HG03439 (cell line): ENCODE measurements at regions not wholly inside any gene's neighbourhood (a gene's known extent, or its start where the extent isn't known, plus 50 kb on each side); places are given as distances from the start of the nearest gene placed in this dataset.
"Not testable (repeated sequence)": the region's sequence is repeated elsewhere in the genome, so short reads cannot be mapped to it uniquely, and the experiment has no call there.

Experiments
- ATAC-seq: cut with Tn5 transposase; IDR thresholded peaks from one replicate; pipeline ENCODE4 v1.9.1; 2021; ENCODE audit warnings: mild to moderate bottlenecking, moderate library complexity; ENCODE audit not compliant: unreplicated experiment

GRCh38 chr18:29930231-29930630 lies 1112.3 kb downstream of the DSC3 start:
- ATAC-seq = no peak

GRCh38 chr18:29928081-29928480 lies 1114.5 kb downstream of the DSC3 start:
- ATAC-seq = no peak

DNA sequence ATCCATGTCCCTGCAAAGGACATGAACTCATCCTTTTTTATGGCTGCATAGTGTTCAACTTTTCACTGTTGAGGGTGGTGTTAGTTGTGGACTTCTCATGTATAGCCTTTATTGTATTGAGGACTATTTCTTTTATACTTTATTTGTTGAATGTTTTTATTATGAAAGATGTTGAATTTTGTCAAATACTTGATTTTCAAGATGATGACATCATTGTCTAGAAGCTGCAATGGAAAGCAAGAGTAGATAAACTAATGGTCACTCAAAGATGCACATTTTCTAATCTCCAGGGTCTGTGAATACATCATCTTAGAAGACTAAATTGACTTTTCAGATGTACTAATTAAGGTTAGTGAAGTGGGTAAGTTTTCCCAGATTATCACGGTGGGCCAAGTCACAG lies 1117.0 kb downstream of the DSC3 start:
- no peak for ATAC-seq

- ATAC-seq = no peak
Measured at GRCh38 chr18:29912351-29912750, 1130.2 kb downstream of the DSC3 start.

DNA sequence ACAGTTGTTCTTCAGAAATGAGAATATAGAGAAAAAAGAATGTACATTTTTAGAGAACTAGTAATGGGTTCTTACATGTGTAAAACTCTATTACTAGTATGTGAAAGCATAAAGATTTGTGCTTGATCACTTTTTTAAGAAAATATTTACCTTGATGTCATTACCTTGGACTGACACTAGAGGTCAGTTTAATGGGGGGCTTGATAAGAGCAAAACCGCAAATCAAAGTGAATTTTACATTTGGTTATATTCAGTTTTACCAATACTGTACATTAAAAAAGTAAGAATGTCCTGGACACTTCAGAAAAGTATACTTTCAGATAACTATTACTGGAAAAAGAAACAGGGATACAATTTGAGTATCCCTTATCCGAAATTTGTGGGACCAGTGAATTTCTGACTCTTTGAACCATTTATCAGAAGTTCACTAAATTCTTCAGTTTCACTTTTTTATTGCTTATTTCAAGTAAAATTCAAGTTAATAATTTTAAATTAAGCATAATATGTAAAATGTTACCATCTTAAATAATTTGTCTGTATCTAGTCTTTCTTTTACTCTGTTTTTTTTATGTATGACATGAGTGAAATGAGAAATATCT lies 1149.5 kb downstream of the DSC3 start:
- no peak for ATAC-seq

DNA sequence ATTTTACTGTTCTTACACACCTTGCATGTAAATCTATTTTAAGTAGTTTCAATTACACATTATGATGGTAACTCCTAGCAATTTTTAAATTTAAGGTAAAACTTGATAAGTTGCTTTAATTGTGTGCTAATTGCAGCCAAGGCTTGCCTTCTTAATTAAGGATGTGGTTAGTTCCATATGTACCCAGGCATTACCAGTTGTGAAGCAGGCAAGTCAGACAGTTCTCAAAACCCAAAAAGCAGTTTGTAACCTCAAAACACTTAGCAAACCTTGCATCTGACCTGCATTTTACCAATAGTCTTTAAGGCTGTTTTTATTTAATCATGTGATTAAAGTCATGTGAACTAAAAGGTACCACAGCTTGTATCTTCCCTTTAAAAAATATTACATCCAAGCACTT lies 1159.4 kb downstream of the DSC3 start:
- no peak for ATAC-seq

DNA sequence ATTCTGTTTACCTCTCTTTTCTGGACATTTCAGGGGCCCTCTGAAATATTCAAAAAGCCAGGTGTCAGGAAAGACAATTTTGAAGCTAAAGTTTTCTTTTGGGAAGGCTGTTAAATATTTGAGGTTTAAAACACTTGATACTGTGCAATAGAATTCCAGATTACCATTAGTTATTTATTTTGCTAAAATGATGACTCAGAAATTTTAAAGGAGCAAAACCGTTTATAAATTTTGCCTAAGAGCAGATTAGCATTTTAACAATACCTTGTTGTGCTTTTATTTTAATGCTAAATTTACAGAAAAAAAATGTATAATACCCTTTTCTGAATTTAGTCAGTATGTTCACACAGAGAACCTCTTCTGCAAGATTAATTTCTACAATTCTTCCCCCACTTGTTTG lies 1159.9 kb downstream of the DSC3 start:
- no peak for ATAC-seq

DNA sequence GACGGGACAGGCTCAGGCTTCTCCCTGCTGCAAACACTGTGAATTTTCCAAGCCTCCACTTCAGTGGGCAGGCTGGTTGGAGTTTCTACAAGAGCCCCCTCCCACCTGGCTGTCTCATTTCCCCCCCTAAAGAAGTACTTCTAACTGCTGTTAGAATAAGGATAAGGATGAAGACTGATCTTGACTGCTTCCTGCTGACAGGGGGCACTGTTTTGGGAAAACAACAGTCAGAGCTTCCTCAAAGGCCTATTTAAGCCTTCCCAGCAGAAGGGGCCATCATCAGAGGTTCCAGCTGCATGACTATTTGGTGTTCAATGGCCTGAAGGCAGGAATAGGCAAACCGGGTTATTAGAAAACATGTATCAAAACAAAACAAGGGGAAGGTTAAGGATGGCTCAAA lies 1162.8 kb downstream of the DSC3 start:
- no peak for ATAC-seq

DNA sequence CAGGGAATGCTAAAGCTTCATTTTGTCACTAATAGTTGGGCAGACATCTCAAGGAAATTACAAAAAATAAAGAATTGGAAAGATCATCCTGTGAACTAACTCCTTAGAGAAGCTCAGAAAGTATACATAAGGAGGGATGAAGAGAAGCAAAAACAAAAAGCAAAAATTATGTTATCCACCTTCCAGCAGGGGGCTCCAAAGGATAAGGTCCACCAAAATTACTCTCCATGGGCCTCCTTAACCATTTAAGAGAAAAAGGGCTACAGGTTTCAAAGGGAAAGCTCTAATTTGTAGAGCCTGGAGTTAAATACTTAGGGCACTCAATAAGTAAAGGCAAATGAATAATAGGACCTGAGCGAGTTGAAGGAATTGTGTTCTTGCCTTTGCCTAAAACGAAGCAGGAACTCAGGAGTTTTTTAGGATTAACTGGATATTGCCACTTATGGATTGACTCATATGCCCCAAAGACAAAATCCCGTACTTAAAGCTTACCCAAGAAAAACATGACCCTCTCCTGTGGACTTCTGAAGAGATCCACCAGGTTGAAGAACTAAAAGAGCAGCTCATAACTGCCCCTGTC lies 1167.9 kb downstream of the DSC3 start:
- no peak for ATAC-seq

DNA sequence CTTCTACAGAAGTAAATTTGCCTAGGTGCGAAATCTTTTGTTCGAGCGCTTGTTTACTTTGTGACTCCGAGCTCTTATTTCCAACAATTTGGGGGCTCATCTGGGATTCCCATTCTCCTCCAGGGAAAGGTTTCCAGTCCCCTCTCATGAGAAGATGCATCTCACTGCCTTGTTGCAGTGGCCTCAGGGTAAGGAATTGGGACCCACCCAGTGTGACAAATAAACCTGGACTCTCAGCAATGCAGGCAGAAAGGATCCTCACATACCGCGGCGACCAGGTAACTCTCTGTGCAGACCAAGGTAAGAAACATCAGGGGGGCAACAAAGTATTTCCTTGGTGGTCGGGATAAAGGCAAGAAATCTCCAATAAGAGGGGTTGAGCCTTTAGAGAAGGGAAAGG lies 1169.3 kb downstream of the DSC3 start:
- ATAC-seq = no peak

DNA sequence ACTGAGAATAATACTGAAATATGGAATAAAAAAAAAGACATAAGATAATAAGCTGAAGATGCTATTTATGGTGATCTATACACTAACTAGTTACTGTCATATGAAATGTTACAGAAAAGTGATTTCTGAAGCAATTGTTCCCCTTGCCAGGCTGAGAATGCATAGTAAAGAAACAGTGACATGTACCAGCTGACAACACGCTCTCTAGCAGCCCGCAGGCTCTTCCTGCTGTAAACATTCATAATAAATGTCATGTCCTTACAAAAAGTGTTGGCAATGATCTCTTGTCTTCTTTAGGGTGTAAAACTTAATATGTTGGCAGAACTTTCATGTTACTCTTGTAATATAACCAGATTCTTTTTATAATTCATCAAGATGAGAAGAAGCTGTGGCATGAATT lies 1171.3 kb downstream of the DSC3 start:
- ATAC-seq = no peak

DNA sequence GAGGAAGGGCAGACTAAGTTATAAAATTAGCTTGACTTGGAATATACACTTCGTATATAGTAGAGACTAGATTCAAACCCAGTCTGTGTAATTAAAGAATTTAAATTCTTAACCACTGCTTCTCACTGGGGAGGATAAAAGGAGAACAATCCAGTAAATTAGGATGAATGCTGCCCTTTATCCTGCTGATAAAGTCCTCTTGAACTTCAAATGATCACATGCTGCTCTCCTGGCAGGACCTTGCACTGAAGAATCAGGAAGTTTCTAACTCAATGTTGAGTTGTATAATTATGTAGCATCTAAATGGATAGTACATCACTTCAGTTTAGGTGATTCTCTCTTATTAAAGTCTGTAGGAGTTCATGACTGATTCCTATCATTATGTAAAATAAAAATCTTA lies 1179.7 kb downstream of the DSC3 start:
- ATAC-seq = no peak

- no peak for ATAC-seq
Measured at GRCh38 chr18:29855637-29856036, 1186.9 kb downstream of the DSC3 start.

DNA sequence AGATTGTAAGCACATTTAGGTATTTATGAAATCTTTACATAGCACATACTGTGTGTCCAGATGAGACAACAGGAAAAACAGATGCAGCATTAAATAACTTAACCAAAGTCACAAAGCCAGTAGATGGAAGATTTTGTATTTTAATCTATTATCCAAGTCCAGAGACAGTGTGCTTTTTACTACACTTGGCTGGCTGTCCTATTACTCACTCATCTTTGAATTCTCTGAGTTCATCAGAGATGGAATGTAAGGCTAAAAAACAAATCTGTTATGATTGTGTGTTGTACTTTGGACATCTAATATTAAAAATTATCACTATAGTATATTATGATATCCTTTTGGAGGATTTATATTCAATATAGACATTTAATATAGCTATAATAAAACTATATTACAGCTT lies 1189.4 kb downstream of the DSC3 start:
- no peak for ATAC-seq

GRCh38 chr18:29849144-29849543 lies 1193.4 kb downstream of the DSC3 start:
- no peak for ATAC-seq

GRCh38 chr18:29841631-29842030 lies 1200.9 kb downstream of the DSC3 start:
- no peak for ATAC-seq

DNA sequence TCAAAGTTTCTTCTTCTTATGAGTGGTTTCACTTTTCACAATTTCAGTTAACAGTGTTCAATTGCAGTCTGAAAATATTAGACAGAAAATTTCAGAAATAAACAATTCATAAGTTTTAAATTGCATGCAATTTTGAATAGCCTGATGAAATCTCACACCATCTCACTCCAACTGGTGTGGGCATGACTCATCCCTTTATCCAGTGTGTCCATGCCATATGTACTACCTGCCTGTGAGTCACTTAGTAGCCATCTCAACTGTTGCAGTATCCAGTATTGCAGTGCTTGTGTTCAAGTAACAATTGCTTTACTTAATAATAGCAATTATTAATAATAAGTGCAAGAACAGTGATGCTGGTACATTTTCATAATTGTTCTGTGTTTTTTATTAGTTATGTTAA lies 1202.5 kb downstream of the DSC3 start:
- ATAC-seq = no peak

DNA sequence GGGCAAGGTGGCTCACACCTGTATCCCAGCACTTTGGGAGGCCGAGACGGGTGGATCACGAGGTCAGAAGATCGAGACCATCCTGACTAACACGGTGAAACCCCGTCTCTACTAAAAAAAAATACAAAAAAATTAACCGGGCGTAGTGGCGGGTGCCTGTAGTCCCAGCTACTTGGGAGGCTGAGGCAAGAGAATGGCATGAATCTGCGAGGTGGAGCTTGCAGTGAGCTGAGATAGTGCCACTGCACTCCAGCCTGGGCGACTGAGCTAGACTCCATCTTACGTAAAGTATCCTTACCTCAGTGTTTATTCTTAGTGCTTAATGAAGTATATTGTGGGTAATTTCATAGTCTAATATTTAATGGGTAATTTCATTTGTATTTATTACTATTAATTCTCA lies 1203.6 kb downstream of the DSC3 start:
- not testable (repeated sequence) for ATAC-seq

- ATAC-seq = no peak
Measured at GRCh38 chr18:29838556-29838955, 1204.0 kb downstream of the DSC3 start.

DNA sequence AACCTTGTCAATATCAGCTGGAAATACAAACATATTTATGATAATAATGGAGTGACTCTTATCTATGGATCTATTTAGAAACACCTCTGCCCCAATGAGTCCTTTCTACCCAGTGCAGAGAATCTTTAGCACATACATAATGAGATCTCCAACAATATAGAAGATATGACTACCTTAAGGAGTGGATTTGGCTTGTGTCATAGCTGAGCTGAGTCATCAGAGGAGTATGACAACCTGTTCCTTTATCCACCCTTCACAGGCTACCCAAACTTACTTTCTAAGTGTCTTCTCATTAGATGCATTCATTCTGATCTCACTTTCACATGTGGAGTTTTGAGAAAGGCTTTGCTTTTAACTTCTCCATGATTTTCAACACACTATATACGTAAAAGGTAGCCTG lies 1218.9 kb downstream of the DSC3 start:
- no peak for ATAC-seq

GRCh38 chr18:29821544-29821943 lies 1221.0 kb downstream of the DSC3 start:
- no peak for ATAC-seq

- ATAC-seq = no peak
Measured at GRCh38 chr18:29811519-29811918, 1231.0 kb downstream of the DSC3 start.

- ATAC-seq = no peak
Measured at GRCh38 chr18:29780816-29781215, 1261.7 kb downstream of the DSC3 start.
